C4-2B (cell line): ENCODE measurements at regions not wholly inside any gene's neighbourhood (a gene's known extent, or its start where the extent isn't known, plus 50 kb on each side); places are given as distances from the start of the nearest gene placed in this dataset.

Experiments
- H3K27ac ChIP-seq: fragments of 450-650 bp; 2 replicates; pipeline ENCODE4 v1.5.1; 2017
- CTCF ChIP-seq: fragments of 450-650 bp; conservative IDR thresholded peaks from 2 replicates; pipeline ENCODE4 v1.5.1; 2017; ENCODE audit warnings: mild to moderate bottlenecking
- ZFX ChIP-seq: fragments of 450-650 bp; IDR thresholded peaks from 2 replicates; pipeline ENCODE4 v1.6.1; 2017

GRCh38 chr9:105854783-105855724 lies 160.7 kb downstream of the TMEM38B start:
- no peak overlapping the region for H3K27ac ChIP-seq
- TF ChIP-seq ZFX (no peak), CTCF (no peak)

- no peak overlapping the region for H3K27ac ChIP-seq
- TF ChIP-seq CTCF (no peak), ZFX (no peak)
These were observed 161.6 kb downstream of the TMEM38B start for GRCh38 chr9:105855987-105856386.

GRCh38 chr9:105858006-105858690 lies 163.8 kb downstream of the TMEM38B start:
- no peak overlapping the region for H3K27ac ChIP-seq

GRCh38 chr9:105858877-105859276 lies 164.5 kb downstream of the TMEM38B start:
- no peak overlapping the region for H3K27ac ChIP-seq
- TF ChIP-seq CTCF (no peak), ZFX (no peak)

More at GRCh38 chr9:105858006-105858690, 163.8 kb downstream of the TMEM38B start:
- TF ChIP-seq ZFX (no peak), CTCF (no peak)

GRCh38 chr9:105859428-105860091 lies 165.2 kb downstream of the TMEM38B start:
- no peak for TF ChIP-seq CTCF
- TF ChIP-seq ZFX: no peak
- H3K27ac ChIP-seq: no peak overlapping the region

GRCh38 chr9:105860516-105860915 lies 166.2 kb downstream of the TMEM38B start:
- H3K27ac ChIP-seq: no peak overlapping the region
- no peak for TF ChIP-seq CTCF
- TF ChIP-seq ZFX: no peak
